ENCODE measurements at regions not wholly inside any gene's neighbourhood (a gene's known extent, or its start where the extent isn't known, plus 50 kb on each side); places are given as distances from the start of the nearest gene placed in this dataset.
"Not testable (repeated sequence)": the region's sequence is repeated elsewhere in the genome, so short reads cannot be mapped to it uniquely, and the experiment has no call there.

DNA sequence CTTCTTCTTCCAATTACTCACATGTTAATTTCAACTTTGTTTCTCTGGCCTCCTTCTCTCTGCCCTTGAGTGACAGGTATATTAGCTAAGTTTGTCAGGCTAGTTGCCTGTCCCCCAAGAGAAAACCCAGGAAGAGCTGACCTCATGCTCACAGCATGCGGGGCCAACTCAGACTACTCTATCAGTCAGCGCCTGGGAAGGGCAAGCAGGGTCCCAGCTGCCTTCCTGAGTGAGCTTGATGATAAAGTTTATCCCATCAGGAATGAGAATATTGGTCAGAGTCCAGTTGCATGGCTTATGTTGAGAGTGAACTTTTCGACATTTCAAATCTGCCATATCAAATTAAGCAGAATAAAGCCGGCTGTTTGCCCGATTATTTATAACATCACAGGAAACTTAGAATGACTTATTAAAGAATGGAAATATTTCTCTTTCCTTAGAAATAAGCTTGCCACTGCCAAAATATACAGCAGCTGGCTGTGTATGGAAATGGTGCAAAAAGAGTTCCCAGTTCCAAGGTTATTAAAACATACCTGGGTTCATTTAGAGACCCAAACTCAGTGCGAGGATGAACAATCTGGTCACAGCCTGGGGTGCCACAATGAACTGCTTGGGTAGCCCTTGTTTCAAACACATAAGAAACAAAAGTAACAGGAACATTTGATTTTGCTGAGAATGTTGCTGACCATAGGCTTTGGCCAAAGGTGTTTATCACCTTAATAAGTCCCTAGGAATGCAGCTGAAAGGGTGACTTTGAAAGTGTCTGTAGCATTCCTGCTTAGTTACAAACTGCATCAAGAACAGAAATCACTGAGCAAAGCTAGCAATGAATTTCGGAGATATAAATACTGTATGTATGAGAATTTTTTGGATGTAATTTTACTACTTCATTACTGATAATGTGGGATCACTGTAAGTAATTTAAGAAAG lies 1553.8 kb upstream of the FLRT2 start:
- DNase-seq (ENCODE audit: low read depth in 2 of 2): peak in 1 of 2 experiments; percentile 19

DNA sequence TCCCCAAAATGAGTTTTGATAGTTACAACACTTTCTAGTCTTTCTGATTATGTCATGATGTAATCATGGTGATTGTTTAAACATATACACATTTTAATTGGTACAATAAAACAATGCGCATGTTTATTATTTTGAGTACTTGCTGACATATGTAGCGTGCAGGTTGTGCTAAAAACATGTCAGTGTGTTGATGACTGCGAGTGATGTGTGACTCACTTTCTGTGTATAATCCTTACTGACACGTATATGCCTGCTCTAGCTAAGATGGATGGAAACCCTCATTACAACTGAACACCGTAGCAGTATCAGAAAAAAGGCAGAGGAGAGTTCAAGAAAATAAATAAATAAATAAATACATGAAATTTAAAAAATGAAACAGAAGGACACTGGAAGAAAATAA lies 1552.4 kb upstream of the FLRT2 start:
- DNase-seq (ENCODE audit: low read depth in 2 of 2): no peak

DNA sequence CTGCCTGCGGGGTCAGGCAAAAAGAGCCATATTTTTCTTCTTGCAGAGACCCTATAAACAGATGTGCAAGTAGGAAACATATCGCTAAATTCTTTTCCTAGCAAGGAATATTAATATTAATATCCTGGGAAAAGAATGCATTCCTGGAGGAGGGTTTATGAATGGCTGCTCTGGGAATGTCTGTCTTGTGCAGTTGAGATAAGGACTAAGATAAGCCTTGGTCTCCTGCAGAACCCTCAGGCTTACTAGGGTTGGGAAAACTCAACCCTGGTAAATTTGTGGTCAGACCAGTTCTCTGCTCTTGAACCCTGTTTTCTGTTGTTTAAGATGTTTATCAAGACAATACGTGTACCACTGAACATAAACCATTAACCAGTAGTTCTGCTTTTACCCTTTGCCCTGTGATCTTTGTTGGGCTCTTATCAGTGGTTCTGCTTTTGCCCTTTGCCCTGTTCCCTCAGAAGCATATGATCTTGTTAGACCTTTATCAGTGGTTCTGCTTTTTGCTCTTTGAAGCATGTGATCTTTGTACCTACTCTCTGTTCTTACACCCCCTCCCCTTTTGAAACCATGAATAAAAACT lies 1548.2 kb upstream of the FLRT2 start:
- DNase-seq (ENCODE audit: low read depth in 2 of 2): not testable (repeated sequence)

DNA sequence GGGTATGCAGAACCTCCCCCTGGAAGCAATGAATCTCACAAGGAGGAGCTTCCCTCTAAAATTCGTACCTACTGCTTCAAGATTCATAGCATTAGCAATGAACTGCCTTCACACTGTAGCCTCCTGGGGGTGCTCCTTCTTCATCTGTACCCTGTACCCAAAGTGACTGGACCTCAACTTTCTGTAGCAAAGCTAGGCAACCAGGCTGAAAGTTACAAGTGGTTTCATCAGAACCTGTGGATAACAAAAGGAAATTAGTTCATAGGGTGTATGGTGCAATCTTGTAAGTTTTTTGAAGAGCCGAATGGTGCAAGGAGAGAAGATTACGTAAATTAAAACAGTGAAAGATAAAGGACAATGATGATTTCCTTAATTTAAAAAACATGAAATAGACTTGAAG lies 1541.7 kb upstream of the FLRT2 start:
- DNase-seq (ENCODE audit: low read depth in 2 of 2): peak; percentile 25 to 38

DNA sequence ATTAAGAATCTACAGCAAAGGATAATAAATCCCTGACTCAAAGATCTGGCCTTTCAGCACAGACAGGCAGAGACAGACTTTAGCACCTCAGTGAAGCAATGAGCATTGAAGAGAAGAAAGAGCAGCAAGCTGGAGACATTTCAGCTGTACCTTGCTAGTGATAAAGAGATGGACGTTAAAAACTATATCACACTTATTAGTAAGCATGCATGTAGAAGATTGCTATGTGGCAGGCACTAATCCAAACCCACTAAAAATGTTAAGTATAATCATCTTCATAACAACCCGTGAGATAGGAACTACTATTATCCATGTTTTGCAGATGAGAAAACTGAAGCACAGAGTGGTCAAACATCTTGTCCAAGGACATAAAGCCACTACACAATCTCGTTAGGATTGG lies 1538.3 kb upstream of the FLRT2 start:
- DNase-seq (ENCODE audit: low read depth in 2 of 2): no peak

DNA sequence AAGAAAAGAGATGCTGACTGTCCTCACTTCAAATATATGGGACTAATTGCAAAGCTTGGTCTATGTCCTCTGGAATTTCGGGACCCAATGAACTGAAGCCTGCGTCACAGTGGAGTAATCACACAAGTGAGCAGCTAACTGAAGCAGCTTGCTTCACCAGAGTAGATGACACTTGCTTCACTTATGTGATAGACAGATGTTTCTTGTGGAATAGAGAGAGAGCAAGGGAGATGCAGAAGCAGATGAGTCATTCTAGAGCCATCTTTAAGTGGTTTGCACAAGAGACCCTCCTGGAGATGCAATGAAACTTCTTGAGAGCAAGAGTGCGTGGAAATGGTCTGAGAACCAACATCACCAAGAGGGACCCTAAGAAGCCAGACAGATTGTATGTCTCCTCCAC lies 1537.1 kb upstream of the FLRT2 start:
- no peak for DNase-seq (ENCODE audit: low read depth in 2 of 2)

DNA sequence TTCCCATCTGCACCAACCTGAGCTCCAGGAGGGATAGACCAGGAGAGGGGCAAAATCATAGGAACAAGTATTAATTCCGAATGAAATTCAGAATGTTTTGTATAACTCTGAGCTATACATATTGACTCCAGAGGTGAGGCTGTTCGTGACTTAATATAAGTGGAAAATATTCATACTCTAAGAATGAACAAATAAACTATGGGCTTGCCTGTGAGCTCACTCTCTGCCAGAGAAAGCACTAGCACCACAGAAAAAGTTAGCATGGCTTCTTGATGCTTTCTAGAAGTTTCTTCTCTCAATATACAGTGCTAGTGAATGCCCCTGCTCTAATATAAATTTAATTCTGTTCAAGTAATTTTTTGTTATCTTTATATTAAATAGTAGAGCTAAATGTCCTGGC lies 1536.4 kb upstream of the FLRT2 start:
- DNase-seq (ENCODE audit: low read depth in 2 of 2): no peak

DNA sequence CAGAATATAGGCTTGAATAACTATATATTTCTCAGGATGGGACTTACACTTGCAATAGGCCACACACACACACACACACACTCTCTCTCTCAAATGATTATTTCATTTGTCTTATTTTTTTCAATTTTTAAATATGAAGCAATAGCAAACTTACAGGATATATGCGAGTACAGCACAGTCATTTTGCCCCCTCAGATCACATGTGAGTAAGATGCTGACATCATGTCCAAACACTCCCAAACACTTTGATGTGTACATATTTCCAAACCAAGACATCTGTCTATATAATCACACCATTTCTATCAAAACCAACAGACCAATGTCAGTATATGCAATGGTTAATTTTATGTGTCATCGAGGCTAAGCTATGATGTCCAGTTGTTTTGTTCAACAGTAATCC lies 1535.9 kb upstream of the FLRT2 start:
- peak; percentile 51 to 56 for DNase-seq (ENCODE audit: low read depth in 2 of 2)

DNA sequence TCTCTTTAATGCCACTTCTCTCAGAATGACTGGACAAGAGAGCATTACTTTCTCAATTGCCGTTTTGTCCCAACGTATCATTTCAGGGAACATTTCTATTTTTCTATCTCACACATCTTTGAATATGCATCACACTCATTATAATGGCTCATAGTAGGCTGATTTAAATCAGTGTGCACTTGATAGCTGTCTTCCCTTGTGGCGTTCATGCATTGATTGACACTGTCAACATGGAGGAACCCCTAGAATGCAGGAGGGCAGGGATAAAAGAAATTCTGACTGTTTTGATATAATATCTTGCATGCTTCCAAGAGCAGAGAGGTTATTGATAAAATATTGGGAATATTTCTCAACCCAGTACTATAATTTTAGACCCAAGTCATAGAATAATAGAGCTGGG lies 1528.9 kb upstream of the FLRT2 start:
- DNase-seq (ENCODE audit: low read depth in 2 of 2): no peak

DNA sequence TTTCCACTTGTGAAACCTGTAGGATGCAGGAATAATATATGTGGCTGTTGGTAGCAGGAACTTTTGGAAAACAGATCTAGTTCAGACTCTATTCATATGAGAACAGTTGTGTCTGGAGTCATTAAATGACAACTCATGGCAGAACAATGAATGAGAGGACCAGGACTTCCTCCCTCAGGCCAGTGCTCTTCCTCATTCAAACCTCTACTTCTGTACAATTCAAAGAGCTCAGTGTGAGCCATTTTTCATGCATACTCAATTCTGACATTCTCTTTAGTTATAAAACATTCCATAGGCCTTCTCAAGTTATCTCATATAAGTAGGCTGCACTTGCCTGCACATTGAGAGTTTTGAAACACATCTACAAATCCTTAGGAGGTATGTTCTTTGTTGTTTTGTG lies 1526.6 kb upstream of the FLRT2 start:
- no peak for DNase-seq (ENCODE audit: low read depth in 2 of 2)

DNA sequence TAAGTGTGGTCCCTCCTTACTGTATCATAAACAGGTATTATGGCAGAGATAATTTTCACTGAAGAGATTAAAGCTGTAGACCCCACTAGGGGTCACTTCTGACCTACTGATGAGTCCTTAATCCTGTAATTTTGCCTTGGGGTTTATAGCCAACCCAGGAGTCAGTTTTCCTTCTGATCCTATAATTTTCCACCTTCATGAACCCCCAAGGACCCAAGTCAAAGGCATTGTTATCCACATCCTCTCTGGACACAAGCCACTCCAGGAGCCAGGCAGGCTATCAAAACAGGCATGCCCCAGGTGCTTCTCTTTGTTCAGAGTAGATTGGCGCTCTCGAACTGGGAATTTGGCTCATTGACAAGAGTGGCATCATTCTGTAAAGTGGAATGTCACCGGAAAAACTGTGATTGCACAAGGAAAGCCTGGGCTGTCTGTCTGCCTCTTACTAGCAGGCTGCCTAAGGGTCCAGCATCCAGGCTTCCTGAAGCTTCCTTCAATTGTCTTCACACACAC lies 1523.2 kb upstream of the FLRT2 start:
- DNase-seq (ENCODE audit: low read depth in 2 of 2): no peak

DNA sequence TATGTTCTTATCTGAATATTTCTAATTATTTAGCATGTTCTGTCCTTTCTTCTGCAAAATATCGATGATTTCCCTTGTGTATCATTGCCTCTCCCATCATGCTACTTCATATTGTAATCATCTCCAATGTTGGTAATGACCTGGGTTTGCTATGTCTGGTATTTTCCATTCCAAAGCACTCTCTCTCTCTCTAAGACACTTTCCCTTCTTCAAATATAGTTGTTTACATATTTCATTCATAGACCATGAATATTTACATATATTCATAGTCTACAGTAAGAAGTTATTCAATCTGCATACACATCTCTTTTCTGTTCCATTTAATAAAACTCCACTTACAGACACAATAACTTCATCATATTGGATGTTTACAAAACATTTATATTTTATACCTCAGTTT lies 1516.5 kb upstream of the FLRT2 start:
- DNase-seq (ENCODE audit: low read depth in 2 of 2): no peak

DNA sequence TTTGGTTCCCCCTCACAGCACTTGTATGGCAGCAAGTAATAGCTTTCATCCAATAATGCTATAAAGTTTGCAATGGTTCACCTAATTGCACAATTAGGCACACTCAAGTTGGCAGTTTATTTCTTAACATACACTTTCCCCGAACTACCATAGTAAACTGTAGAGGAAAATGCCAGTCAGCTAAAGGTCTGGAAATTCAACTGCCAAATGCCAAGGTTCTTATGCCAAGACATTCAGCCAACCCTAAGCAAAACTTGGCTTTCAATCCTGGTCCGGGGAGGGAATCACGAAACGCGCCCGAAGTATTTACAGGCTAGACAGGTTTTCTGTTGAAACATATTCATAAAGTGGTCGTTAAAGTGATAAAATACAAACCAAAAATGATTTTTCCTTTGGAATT lies 1512.4 kb upstream of the FLRT2 start:
- no peak for DNase-seq (ENCODE audit: low read depth in 2 of 2)

DNA sequence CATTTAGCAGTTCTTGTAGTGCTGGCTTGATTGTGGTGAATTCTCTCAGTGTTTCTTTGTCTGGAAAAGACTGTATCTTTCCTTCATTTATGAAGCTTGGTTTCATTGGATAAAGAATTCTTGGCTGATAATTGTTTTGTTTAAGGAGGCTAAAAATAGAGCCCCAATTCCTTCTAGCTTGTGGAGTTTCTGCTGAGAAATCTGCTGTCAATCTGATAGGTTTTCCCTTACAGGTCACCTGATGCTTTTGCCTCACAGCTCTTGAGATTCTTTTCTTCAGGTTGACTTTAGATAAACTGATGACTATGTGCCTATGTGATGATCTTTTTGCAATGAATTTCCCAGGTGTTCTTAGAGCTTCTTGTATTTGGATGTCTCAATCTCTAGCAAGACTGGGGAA lies 1508.5 kb upstream of the FLRT2 start:
- no peak for DNase-seq (ENCODE audit: low read depth in 2 of 2)

DNA sequence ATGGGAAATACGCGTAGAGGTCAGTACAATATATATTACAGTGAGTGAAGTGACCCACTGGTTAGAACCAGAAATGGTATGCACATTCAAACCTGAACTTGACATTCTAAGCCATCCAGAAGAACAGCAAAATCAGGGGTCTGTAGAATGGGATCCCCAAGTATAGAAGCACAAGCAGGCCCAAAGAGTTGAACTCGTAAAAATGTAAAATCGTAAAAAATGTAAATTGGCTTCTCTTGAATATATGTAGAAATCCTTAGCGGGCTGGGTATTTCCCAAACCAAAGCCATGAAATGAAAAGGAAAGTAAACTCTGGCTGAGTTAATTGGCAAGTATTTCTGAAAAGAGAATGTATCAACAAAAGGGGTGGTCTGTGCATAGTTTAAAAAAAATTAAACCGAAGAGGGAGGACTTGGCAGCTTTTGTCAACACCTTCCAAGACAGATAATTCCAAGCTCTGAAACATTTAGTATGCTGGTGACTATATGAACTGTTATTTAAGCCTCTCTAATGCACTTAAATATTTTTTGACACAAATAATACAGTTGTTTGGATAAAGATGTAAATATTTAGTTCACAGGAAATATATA lies 1505.6 kb upstream of the FLRT2 start:
- DNase-seq (ENCODE audit: low read depth in 2 of 2): no peak

DNA sequence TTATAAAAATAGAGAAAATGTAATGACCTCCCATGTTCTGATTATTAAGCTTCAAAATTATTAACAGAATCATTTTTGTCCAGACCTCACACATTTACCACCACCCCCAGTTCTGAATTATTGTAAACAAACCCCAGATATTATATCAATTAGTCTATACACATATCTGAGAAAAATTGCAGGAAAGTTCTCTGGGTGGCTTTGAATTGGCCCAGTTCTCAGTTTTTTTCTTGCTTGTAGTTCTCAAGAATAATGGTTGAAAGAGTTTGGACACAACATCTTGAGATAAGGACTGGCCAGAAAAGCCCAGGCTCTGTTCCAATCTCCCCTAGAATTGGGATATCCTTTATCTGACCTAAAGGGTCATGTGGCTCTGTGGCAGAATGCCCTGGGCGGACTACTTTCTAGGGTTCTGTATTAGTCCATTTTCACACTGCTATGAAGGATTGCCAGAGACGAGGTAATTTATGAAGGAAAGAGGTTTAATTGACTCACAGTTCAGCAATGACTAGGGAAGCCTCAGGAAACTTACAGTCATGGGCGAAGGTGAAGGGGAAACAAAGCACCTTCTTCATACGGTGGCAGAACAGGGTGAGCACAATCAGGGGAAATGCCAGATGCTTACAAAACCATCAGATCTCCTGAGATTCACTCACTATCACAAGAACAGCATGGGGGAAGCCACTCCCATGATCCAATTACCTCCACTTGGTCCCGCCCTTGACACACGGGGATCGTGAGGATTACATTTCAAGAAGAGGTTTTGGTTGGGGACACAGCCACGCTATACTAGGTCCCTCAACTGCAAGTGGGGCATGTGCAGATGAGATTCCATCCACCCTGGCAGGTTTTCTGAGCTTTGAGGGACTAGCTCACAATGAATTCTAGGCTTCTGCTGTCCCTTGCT lies 1504.6 kb upstream of the FLRT2 start:
- no peak for DNase-seq (ENCODE audit: low read depth in 2 of 2)

DNA sequence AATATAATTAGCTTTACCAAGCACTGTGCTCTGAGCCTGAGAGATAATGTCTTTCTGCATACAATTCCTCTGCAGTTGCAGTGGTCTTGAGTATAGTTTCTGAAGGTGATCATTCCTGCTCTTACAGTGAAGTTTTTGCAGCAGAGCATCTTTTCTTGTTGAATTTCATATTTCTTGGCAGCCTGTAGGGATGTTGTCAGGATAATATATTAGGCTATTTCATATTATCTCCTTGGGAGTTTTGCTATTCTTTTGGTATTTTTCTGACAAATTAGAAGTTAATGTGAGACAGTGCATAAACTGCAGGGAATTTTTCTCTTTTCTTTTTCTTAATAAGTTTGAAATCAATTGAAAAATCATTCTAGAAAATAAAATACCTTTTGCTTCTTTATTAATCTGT lies 1502.6 kb upstream of the FLRT2 start:
- no peak for DNase-seq (ENCODE audit: low read depth in 2 of 2)

DNA sequence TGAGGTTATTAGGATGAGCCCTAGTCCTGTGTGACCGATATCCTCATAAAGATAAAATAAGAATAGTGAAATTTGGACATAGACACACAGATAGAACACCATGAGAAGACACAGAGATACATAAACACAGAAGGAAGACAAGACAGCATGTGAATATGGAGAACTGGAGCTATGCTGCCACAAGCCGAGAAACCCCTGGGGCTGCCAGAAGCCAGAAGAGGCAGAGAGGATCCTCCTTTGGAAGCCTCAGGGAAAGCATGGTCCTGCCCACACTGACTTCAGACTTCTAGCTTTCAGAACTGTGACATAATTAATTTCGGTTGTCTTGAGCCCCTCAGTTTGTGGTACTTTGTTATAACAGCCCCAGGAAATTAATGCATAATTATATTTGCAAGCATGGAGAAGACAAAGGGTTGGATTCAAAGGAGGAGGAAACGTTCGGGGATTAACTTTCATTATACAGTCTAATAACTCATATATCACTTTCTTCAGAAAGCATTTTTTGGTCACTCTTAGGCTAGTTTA lies 1501.8 kb upstream of the FLRT2 start:
- DNase-seq (ENCODE audit: low read depth in 2 of 2): no peak

DNA sequence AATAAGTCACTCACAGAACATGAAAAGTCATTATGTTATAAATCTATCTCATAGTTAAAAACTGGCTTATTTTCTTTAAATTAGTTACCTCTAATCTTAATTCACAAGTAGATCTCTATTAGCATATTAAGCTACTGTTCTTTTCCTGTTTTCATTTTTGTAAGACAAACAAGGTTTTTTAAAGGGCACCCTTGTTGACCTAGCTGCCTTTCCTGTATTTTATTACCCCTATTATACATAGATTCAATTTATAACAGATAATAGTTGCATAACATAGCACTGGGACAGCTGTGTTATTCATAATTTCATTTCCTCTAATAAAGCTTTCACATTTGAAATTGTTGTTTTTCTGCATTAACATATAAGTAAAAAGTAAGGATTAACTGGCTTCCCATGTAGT lies 1500.7 kb upstream of the FLRT2 start:
- no peak for DNase-seq (ENCODE audit: low read depth in 2 of 2)

DNA sequence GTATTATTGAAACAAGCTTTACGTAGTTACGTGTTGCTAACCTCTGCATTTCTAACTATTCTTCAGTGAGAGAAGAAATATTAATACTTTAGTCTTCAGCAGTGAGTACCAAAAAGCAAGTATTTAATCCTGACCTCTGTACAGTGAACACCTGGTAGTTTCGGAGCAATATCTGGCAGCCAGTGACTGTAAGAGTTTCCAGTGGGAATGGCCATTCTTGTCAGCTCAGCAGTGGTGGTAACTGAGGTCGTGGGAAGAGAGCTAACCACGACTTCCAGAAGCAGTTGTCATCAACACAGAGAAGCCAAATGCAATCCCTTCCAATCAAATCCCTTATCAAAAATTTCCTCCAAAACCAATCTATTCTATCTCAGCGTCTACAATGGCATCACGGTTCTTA lies 1500.2 kb upstream of the FLRT2 start:
- no peak for DNase-seq (ENCODE audit: low read depth in 2 of 2)

DNA sequence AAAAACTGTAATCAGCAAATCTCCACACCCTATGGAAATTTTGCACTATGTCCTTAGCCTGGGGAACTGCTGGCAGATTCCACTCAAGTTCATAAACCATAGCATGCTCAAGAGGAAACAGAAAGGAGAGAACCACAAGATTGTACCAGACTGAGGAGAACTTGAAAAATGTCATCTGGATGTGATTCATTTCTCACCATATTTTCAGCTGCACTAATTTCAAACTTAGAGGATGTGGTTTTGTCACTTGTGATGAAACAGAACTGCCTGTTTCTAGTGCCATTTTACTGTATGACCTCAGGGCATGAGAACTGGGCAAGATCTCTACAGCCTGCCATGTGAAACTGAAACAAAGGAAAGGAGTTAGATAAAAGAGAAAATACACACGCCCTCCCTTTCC lies 1493.1 kb upstream of the FLRT2 start:
- DNase-seq (ENCODE audit: low read depth in 2 of 2): peak; percentile 36 to 44

DNA sequence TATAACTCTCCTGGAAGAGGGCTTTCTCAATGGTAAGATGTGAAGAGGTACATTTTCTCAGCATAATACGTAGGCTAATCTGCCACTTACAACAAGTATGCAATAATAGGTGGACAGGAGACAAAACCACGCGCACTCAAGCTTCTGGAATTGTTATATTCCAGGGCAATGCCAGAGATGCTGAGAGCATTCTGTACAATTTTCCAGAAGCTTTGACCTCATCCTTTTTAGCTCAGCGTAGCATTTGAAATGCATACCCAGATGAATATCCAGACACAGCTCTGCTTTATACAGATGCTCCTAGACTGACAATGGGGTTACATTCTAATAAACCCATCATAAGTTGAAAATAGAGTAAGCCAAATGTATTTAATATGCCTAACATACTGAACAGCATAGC lies 1492.4 kb upstream of the FLRT2 start:
- DNase-seq (ENCODE audit: low read depth in 2 of 2): no peak

Data from fibroblast of skin of left biceps (primary cell).